ENCODE measurements at regions not wholly inside any gene's neighbourhood (a gene's known extent, or its start where the extent isn't known, plus 50 kb on each side); places are given as distances from the start of the nearest gene placed in this dataset.

- Histone ChIP-seq H3K27me3 (replicated peaks) (no peaks in the 10 kb centered on the region), H3K4me3 (ENCODE audit: low read depth, low read length) (no peak overlapping the region), H3K36me3 (replicated peaks) (no peaks in the 10 kb centered on the region), H3K27ac (no peak overlapping the region)
- no peak for DNase-seq
- in situ Hi-C loops (cut with HindIII; ENCODE audit: low pct_ligation_motif_present, low sequenced_read_pairs), result no loop called here
- no peak for TF ChIP-seq CTCF (IDR thresholded peaks at IDR 0.05; ENCODE audit: low read depth, low read length, missing control alignments)
Observed at GRCh38 chr3:75014008-75014407, 399.5 kb upstream of the CNTN3 start.

- in situ Hi-C loops (cut with HindIII; ENCODE audit: low pct_ligation_motif_present, low sequenced_read_pairs), result no loop called here
- no peak overlapping the region for H3K4me3 ChIP-seq (ENCODE audit: low read depth, low read length)
- H3K27ac ChIP-seq, result no peak overlapping the region
- H3K27me3 ChIP-seq (replicated peaks), result no peaks in the 10 kb centered on the region
- H3K36me3 ChIP-seq (replicated peaks), result no peaks in the 10 kb centered on the region
- TF ChIP-seq CTCF (IDR thresholded peaks at IDR 0.05; ENCODE audit: low read depth, low read length, missing control alignments), result no peak
- DNase-seq, result no peak
Observed at GRCh38 chr3:75015280-75015679, 400.8 kb upstream of the CNTN3 start.

GRCh38 chr3:75035146-75035545, 420.7 kb upstream of the CNTN3 start:
- TF ChIP-seq CTCF (IDR thresholded peaks at IDR 0.05; ENCODE audit: low read depth, low read length, missing control alignments), result no peak
- no peaks in the 10 kb centered on the region for H3K27me3 ChIP-seq (replicated peaks)
- in situ Hi-C loops (cut with HindIII; ENCODE audit: low pct_ligation_motif_present, low sequenced_read_pairs), result no loop called here
- no peak overlapping the region for H3K27ac ChIP-seq
- no peaks in the 10 kb centered on the region for H3K36me3 ChIP-seq (replicated peaks)
- no peak overlapping the region for H3K4me3 ChIP-seq (ENCODE audit: low read depth, low read length)
- DNase-seq, result no peak

- in situ Hi-C loops (cut with HindIII; ENCODE audit: low pct_ligation_motif_present, low sequenced_read_pairs), result no loop called here
- no peak overlapping the region for H3K27ac ChIP-seq
- H3K36me3 ChIP-seq (replicated peaks), result no peaks in the 10 kb centered on the region
- no peak for DNase-seq
- H3K27me3 ChIP-seq (replicated peaks), result no peaks in the 10 kb centered on the region
- TF ChIP-seq CTCF (IDR thresholded peaks at IDR 0.05; ENCODE audit: low read depth, low read length, missing control alignments), result no peak
- no peak overlapping the region for H3K4me3 ChIP-seq (ENCODE audit: low read depth, low read length)
Observed at GRCh38 chr3:75042941-75043340, 428.5 kb upstream of the CNTN3 start.

- Histone ChIP-seq H3K27ac (no peak overlapping the region), H3K4me3 (ENCODE audit: low read depth, low read length) (no peak overlapping the region), H3K36me3 (replicated peaks) (no peaks in the 10 kb centered on the region), H3K27me3 (replicated peaks) (no peaks in the 10 kb centered on the region)
- in situ Hi-C loops (cut with HindIII; ENCODE audit: low pct_ligation_motif_present, low sequenced_read_pairs), result no loop called here
- no peak for TF ChIP-seq CTCF (IDR thresholded peaks at IDR 0.05; ENCODE audit: low read depth, low read length, missing control alignments)
- no peak for DNase-seq
Observed at GRCh38 chr3:75048650-75049049, 434.2 kb upstream of the CNTN3 start.

GRCh38 chr3:75049533-75049932, 435.1 kb upstream of the CNTN3 start:
- H3K27me3 ChIP-seq (replicated peaks), result no peaks in the 10 kb centered on the region
- H3K27ac ChIP-seq, result no peak overlapping the region
- no peaks in the 10 kb centered on the region for H3K36me3 ChIP-seq (replicated peaks)
- in situ Hi-C loops (cut with HindIII; ENCODE audit: low pct_ligation_motif_present, low sequenced_read_pairs), result no loop called here
- DNase-seq, result no peak
- H3K4me3 ChIP-seq (ENCODE audit: low read depth, low read length), result no peak overlapping the region
- TF ChIP-seq CTCF (IDR thresholded peaks at IDR 0.05; ENCODE audit: low read depth, low read length, missing control alignments), result no peak

Measured in brain microvascular endothelial cell (primary cell).